G401.6 (cell line): ENCODE measurements at regions not wholly inside any gene's neighbourhood (a gene's known extent, or its start where the extent isn't known, plus 50 kb on each side); places are given as distances from the start of the nearest gene placed in this dataset.

Experiments used
- FAIRE-seq: peaks from 2 replicates; lab custom pipeline; 2012; peaks lifted over from hg19 to GRCh38; lab: Jason Lieb, UNC

DNA sequence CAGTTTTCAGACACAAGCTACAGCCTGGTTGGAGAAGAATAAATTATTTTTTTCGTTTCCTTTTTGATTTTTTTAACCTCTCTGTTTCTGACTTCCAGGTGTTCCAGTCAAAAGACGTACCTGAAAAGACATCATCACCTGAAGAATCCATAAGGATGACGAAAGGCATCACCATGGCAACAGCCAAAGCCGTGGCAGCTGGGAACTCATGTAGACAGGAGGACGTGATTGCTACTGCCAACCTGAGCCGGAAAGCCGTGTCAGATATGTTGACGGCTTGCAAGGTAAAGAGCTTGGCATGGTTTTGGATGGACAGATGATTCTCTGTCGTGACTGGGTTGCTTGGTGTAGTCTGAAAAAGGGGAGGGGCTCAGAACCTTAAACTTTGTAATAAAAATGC is 237.0 kb upstream of the TPM1 start:
- FAIRE-seq: no peak

DNA sequence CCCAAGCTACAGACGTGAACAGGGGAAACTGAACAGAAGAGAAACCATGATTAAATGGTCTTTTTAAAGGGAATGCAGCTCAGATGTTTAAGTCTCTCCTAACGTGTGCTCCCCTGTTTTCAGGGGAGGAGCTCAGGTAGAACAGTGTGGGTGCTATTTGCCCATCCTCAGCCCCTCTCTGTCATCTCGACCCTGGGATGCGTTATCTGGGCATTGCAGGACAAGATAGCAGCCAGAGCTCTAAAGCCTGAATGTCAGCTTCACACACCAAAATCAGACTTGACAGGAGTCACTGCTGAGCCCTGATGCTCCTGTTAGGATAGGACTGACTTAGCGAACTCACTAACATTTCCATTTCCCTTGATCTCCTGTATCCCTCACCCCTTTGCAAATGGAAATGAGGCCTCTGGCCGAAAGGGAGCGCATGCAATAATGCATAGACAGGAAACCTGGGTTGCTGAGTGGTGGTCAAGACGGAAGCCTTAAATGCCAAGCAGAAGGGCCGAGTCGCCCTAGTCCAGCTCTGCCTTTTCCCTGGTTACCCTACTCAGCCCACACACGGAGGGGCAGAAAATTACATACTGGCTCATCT is 234.9 kb upstream of the TPM1 start:
- no peak for FAIRE-seq

DNA sequence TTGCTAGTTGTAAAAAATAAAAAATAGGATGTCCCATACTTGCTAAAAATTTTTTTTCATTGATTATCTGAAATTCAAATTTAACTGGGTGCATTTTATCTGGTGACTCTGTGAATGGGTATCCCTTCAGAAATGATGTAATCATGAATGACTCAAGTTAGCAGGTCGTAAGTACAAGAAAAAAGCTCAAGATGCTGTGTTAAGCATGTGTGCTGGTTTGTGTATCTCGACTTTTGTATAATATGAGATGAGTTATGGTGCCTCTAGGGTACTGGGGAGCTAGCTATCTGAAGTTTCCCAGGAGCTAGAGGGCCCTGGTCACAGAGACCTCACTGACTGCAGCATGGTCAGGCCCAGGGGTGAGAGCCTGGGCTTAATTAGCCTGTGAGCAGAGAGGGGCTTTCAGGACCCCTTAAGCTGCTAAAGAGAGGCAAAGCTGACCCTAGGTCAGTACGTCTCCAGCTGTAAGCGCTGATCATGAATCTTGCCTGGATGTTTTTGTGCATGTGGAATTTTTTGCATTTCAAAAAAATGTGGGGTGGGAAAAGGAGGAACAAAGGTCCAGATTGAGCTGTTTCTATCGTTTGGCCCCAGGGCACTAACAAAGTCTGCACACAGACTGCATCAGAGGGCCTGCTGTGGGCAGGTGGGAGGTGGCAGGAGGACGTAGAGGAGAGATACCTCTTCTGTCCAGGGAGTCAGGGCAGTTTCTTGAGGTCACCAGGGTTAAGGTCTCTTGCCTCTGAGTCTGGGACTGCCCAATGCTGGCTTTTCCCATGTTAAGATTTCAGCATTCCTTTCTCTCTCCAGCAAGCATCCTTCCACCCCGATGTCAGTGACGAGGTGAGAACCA is 233.2 kb upstream of the TPM1 start:
- FAIRE-seq: peak; percentile 58

DNA sequence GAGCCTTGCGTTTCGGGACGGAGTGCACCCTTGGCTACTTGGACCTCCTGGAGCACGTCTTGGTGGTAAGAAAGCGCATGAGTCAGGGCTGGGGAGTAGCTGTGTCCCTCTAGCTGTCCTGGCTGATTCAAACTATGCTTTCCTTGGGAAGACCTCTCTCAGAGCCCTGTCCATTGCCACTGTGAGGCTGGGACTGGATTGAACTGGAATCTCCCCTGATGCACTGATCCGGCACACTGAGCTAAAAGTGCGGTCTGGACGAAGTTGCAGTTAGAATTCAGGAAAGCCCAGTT is 232.6 kb upstream of the TPM1 start:
- no peak for FAIRE-seq

DNA sequence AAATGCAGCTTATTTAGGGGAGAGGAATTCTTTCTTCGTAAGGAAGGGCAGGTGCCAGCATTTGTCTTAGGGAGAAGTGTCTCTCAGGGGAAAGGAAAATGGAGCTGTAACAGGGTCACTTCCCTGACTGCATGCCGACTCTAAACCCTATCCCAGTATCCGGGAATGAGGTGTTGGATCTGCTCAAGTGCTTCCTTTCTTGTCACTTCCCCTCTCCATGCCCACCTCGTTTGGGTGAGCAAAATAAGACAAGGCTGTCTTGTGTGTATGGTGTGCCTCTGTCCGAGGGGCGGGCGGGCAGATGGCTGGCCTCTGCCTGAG is 230.1 kb upstream of the TPM1 start:
- FAIRE-seq: no peak

DNA sequence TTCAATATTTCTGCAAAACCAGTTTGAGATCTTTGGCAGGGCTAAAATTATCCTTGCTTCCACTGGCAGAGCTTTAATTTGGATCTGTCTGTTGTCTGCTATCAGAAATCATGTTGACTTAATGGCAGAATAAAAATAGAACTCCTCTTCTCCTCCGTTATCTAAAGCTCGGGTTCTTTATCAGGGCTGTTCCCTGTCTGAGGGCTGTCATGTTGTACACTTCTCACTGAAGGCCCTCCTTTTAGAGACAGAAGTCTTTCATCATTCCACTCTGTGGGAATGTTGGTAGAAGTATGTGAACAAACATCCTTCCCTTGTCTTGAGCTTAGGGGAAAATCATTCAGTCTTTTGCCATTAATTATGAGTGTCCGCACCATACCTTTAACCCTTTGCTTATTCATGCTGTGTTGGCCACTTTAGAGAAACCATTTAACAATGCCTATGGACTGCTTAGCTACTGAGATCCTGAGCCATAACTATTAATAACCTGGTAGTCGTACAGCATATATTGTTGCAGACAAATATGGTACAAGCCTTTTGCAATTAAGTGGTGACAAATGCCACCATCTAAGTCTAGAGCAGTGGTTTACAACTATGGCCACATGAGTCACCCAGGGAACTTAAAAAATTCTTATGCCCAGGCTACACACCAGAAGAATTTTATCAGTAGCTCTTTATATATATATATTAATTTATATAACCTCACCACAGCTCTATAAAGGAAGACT is 226.0 kb upstream of the TPM1 start:
- peak; percentile 51 for FAIRE-seq

DNA sequence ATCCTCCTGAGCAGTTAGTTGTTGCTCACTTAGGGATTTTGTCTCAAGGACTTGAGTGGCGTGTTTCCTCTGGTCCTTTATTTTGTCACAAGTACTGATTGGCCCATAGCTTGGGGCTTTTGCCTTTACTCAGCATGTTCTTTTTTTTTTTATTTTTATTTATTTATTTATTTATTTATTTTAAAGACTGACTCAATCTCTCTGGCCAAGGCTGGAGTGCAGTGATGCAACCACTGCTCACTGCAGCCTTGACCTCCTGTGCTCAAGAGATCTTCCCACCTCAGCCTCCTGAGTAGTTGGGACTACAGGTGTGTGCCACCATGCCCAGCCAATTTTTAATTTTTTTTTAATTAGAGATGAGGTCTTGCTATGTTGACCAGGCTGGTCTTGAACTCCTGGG is 223.9 kb upstream of the TPM1 start:
- FAIRE-seq: no peak

DNA sequence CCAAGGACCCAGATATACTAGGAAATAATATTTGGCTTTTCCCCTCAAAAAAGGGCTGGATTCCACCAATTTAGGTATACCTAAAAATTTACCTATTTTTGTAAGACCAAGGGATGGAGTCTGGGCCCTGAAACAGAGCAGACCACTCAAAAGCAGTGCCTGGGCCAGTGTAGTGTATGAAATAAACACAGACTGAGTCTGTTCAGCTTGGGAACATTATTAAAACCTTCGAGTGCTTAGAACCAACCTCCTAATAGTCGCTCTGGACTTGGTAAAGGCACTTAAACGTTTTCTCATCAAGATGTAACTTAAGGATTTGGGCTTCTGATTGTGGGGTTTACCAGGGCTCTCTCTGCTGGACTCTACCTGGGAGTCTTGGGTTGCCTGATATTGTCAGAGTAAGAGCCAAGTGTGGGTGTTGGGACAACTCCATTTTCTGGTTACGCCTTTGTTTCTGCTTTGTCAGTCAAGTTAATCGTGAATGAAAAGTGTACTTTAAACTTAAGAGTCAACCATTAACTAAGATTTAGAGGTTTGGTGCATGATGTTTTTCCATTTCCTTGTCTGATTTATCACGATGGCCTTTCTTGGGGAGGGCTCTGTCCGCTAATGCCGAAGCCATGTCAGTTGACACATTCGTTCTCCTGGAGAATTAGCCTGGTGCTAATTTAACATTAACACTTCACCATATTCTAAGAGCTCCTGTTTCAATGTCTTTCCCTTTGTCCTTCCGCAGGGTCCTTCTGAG is 221.0 kb upstream of the TPM1 start:
- FAIRE-seq: no peak

DNA sequence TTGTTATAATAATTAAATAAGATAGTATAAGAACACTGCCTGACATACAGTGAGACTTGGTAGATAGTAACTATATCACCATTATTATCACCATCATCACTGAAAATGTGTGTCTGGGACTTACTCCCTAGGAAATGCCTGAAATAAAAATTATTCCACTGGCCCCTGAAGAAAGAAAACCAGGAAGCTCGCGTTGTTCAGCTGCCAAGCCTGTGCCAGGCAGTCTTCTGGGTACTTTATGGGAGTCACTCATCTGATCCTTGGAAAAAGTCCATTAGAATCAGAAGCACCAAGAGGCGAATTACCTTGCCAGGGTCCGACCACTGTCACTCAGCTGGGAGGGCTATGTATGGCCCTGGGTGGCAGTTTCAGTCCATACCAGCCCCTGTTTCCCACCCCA is 220.3 kb upstream of the TPM1 start:
- FAIRE-seq: no peak

DNA sequence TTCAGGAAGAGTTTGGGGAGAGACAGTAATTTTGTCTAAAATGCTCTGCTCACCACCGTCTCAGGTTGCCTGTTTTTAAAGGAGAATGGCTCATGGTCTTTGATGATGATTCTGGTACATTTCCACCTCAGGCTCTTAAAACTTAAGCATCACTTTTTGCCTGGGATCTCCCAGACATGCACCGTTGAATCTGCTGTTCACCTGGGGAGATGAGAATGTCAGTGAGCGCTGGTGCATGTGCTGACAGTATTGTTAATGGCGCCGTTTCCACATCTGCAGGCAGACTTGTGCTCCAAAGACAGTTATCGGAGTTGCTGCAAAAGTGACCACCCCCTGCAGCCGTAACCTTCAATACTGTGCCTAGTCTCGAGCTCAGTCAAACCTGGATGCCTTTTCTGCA is 219.0 kb upstream of the TPM1 start:
- FAIRE-seq: no peak

DNA sequence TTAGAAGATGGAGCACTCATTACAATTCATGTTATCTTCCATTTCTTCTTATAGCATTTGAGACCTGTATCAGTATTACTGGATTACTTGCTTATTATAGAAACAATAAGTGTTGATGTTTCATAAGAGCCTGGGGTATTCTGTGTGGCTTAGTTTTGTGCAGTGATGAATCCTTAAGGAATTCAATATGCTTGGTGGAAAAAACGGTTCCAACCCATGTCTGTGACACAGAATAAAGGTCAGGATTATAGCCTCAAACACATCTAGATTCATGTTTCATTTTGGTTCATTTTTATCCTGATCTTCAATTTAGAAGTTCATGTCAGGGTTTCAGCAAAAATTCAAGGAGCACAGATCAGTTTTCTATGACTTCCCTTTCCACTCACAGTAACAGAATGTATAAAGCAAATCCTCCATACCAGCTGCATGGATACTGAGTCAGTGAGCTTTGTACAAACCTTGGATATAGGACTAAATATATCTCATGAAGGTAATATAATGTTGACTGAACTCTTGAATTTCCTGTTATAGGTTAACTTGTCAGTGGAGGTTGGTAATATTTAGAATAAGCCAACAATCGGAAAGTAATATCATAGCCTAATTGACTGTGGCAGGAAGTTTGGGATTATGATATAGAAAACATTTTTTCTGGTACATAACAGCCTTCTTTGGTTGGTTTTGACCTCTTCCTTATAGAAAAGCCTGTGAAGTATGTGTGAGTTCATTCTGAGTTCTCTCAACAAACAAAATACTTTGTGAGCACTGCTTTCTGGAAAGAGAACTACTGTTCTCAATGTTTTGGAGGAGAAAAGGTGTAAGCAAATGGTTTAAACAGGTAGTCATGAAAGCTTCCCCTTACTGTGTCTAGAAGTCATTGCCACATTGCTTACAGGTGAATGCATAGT is 218.2 kb upstream of the TPM1 start:
- peak; percentile 69 for FAIRE-seq

DNA sequence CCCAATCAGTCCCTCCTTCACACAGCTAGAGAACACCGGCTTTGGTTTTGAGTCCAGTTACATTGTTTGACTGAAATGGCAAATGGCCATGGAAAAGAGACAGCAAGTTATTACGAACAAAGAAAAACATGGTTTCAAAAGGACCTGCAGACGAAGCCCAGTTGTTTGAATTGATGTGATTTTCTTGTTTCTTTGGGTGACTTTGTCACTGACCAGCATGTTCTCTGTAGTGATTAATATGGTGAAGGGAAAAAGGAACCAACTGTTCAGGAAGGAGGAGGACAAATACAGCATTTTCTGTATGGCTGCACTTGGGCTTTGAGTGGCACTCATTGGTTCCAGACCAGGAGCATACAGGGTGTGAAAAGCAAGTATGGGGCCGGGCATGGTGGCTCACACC is 217.4 kb upstream of the TPM1 start:
- FAIRE-seq: peak; percentile 50

DNA sequence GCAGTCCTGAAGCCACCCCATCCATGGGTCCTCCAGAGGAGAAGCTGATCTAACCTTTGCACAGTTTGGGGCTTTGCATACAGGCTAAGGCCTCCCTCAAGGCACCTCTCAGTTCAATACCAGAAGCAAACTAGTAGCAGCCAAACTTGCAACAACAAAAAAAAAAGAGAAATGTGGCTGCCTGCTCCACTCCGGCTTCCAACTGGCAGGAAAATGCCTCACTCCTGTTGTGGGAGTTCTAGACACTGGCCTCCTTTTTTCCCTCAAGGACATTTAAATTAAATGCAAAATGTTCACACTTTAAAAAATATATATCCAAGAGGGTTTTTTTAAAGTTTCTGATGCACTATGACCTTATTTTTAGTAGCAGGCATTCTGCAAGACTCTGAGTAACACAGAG is 216.0 kb upstream of the TPM1 start:
- FAIRE-seq: no peak

DNA sequence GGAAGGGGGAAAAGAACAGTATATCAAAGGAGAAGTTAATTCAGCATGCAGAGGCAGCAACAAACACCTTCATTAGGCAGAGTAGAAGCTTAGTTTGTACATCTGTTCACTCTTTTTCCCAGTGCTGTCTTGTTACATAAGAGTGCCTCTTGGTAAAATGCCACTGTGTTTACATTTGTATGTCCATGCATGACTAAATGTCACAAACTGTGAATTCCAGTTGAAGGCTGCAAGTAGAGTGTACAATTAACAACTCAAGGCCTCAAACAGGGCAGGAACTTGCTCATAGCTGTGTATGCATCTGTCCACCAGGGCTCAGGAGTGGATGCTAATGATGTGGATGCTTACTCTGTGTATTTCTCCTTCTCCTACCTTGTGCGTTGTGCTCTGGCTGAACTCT is 214.2 kb upstream of the TPM1 start:
- FAIRE-seq: peak; percentile 80

DNA sequence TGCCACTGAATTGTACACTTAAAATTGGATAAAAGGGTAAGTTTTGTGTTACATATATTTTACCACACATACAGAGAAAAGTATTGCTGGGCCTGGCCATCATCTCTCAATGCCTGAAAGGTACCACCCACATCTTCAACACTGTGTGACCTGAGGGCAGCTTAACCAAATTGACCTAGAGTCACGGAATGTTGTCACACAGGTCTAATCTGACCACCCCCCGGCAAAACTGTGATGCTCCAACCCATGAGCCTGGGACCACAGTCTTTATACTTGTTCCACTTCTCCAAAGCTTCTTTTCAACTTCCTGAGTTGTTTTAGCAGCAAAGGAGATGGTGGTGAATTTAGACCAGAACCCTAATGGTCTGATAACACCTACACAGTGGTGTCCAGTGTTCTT is 210.3 kb upstream of the TPM1 start:
- no peak for FAIRE-seq

DNA sequence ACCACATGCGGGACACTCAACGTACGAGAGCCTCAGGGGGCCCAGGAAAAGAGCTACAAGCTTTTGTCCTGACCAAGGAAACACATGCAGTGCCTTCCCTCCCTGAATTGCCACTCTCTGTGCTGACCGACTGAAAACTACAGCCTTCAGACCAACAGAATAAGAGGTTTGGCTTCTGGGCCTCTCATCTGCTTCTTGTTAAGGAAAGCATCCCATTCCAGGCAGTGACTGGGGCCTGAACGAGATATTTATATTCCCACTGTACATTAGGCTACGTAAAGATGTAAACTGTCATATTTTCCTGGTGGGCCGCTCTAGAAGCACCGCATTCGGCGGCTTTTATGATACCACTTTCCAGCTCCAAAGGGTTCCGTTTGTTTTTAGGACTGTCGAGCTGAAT is 208.9 kb upstream of the TPM1 start:
- peak; percentile 6 for FAIRE-seq

DNA sequence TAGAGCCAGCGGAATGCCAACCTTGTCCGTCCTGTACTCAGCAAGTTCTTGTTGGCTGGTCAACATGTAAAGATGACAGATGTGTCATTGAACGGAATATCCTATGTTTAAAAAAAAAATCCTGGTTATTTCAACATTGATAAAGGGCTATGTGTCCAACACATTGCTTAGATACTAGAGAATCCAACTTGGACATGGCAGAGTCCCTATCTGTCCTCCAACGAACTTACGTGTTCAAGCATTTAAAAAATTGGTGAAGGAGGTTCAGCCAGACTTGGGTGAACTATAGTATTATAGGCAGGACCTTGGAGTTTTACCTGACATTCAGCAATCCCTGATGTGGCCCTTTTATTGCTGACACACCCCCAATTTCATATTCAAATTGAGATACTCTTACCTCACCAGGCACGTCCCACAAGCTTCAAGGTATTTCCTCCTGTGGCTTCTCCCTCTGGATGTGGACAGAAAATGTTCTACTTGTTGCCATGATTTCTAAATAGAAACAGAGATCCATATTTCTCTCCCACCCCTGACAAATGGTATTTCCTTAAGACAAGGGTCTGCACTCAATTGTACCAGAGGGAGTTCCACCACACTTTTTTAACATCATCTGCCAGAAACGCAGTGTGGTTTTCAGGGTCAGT is 207.7 kb upstream of the TPM1 start:
- FAIRE-seq: peak; percentile 48

DNA sequence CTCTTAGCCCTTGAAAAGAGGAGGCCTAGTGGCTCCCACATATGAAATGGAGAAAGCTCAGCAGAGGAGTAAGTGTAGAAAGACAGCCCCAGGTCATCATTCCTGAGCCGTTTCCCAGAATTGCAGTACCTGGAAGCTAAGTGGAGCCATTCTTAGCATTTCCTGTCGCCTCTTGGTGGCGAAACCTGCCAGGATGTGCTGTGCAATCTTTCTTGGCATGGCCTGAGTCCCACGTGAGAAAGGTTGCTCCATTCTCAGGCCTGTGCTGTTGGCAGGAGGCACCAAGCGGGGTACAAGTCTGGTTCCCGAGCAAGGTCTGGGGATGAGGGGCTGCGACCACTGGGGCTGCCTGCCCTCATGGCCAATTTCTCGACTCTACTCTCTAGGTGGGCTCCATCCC is 207.2 kb upstream of the TPM1 start:
- FAIRE-seq: peak; percentile 28

DNA sequence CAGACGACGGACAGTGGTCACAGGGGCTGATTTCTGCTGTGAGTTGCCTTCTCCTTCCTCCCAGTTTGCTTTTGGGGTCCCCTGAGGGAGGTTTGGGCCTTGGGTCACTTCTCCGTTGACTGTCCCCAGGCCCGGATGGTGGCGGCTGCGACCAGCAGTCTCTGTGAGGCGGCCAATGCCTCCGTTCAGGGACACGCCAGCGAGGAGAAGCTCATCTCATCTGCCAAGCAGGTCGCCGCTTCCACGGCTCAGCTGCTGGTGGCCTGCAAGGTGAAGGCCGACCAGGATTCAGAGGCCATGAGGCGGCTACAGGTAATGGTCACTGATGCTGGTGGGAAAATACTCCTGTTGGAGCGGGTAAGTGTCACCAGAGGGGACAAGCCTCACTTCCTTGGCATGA is 206.8 kb upstream of the TPM1 start:
- FAIRE-seq: no peak

DNA sequence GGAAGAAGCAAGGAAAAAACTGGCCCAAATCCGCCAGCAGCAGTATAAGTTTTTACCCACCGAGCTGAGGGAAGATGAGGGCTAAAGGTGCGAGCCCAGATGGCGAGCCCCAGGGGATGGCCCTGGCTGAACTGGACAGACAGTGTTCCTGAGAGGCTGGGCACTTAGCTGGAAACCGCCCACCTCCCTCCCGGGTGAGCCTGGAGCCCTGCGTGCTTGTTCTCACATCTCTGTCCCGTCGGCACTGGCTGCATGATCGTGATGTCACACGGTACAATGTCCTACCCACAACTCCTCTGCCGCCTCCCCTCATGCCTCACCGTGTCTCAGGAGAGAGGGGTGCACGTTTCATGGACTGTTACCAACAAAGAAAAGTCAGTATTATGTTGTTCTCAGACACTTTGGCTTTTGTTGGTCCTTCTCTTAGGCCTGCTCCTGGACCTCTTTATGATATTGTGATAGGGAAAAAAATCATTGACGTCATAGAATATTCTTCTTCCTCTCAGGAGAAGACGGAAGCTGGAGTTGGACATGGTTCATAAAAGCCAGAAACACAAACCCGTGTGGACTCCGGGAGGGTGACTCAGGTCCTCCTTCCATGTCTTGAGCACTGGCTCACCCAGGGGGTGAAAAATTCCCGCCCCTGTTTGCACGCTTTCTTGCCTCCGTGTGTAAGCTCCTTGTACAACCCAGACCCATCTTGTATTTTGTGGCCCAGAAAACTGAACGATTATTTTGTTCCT is 201.8 kb upstream of the TPM1 start:
- FAIRE-seq: no peak

DNA sequence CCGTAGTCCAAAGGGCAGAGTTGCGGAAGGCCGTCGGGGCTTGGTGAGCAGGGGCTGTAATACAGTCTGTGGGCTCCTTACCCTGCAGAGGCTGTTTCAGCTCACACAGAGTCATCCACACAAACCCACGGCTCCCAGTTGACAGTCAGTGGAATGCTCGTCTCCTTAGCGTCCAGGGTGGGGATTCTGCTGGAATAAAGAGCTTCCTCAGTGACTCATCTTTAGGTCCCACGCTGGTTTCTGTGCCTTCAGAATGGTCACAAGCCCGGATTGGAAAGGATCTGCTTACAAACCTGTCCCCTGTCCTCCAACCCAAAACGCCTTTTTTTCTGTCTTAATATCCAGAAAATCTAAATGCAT is 201.3 kb upstream of the TPM1 start:
- no peak for FAIRE-seq
